Cardiac muscle cell (in vitro differentiated cells and primary cell): ENCODE measurements at regions not wholly inside any gene's neighbourhood (a gene's known extent, or its start where the extent isn't known, plus 50 kb on each side); places are given as distances from the start of the nearest gene placed in this dataset.

Experiments used
- DNase-seq, 2 donors: peaks; one replicate each; pipeline versions ENCODE4 v3.0.0 to v3.0.0-alpha.2; 2010 to 2017; ENCODE audit warnings: low read depth in 1 of 2, low spot score in 1 of 2
- H3K27ac ChIP-seq: fragments of 200-600 bp; sonication (generic); 2 replicates; pipeline ENCODE4 v1.5.1; 2016
- H3K27me3 ChIP-seq: fragments of 200-600 bp; sonication (generic); 2 replicates; pipeline ENCODE4 v1.6.0; 2016; ENCODE audit warnings: control low read depth
- H3K36me3 ChIP-seq: fragments of 200-600 bp; sonication (generic); 2 replicates; pipeline ENCODE4 v1.5.1; 2016; ENCODE audit warnings: control low read depth
- H3K4me1 ChIP-seq: fragments of 200-600 bp; sonication (generic); 2 replicates; pipeline ENCODE4 v1.8.1; 2017; ENCODE audit warnings: low read depth, mild to moderate bottlenecking, mixed run types
- H3K4me3 ChIP-seq: fragments of 200-600 bp; sonication (generic); 2 replicates; pipeline ENCODE4 v1.5.1; 2016; ENCODE audit warnings: mild to moderate bottlenecking
- H3K9me3 ChIP-seq: fragments of 200-600 bp; sonication (generic); 2 replicates; pipeline ENCODE4 v1.5.1; 2017; ENCODE audit warnings: low read depth, mild to moderate bottlenecking, control low read depth
- TF ChIP-seq, protein P1 (sequence below): IDR thresholded peaks from 2 replicates; pipeline ENCODE4 v1.5.1; 2012; ENCODE audit warnings: low read depth, mild to moderate bottlenecking, low read length

DNA sequence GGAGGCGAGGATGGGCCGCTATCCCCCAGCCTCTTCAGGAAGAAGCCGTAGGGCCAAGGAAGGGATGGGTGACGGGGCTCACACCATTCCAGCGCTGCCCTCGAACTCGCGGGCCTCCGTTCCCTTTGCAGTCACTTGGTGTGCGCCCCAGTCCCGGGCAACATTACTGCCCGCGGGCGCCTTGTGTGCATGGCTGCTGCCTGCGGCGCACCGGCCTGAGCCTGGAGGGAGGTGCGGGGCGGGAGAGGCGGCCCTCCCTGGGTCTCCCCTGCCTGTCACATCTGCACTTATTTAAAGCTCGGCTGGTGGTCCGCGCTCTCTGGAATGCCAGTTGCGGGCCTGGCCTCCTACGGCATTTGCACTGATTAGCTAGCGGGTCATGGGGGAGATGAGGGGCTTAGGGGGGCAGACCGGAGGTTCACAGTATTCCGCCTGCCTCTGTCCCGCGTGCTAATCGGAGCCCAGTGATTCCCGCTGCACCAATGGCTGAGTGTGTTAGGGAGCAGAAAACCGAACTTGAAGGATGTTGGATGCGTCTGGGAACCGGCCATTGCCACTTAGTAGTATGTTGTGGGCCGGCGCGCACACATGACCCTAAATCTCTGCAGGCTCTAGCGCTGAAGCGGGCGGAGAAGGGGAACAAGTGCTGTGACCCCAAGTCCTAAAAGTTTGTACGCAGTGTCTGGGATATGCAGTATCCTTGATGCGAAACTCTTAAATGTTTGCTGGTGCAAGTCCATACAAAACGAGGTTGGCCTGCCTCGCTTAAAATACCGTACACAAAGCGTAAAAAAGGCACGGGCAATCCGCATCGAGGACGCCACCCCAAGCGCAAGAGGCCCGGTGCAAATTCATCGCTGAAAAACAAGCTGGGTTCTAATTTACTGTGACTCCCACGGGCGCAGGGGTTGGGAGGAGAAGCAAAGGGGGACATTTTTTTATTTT is 161.2 kb upstream of the SIX2 start:
- H3K27ac ChIP-seq, result no peak overlapping the region
- H3K27me3 ChIP-seq, result peaks cover 88% of the 10 kb centered on the region
- no peaks in the 10 kb centered on the region for H3K36me3 ChIP-seq
- peaks cover 4% of the 10 kb centered on the region for H3K4me1 ChIP-seq
- H3K4me3 ChIP-seq, result peak overlapping the region; percentile 41
- H3K9me3 ChIP-seq, result no peaks in the 10 kb centered on the region
- peak in 1 of 2 donors; percentile 34 for DNase-seq
- TF ChIP-seq, protein P1, sequence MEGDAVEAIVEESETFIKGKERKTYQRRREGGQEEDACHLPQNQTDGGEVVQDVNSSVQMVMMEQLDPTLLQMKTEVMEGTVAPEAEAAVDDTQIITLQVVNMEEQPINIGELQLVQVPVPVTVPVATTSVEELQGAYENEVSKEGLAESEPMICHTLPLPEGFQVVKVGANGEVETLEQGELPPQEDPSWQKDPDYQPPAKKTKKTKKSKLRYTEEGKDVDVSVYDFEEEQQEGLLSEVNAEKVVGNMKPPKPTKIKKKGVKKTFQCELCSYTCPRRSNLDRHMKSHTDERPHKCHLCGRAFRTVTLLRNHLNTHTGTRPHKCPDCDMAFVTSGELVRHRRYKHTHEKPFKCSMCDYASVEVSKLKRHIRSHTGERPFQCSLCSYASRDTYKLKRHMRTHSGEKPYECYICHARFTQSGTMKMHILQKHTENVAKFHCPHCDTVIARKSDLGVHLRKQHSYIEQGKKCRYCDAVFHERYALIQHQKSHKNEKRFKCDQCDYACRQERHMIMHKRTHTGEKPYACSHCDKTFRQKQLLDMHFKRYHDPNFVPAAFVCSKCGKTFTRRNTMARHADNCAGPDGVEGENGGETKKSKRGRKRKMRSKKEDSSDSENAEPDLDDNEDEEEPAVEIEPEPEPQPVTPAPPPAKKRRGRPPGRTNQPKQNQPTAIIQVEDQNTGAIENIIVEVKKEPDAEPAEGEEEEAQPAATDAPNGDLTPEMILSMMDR, result no peak

DNA sequence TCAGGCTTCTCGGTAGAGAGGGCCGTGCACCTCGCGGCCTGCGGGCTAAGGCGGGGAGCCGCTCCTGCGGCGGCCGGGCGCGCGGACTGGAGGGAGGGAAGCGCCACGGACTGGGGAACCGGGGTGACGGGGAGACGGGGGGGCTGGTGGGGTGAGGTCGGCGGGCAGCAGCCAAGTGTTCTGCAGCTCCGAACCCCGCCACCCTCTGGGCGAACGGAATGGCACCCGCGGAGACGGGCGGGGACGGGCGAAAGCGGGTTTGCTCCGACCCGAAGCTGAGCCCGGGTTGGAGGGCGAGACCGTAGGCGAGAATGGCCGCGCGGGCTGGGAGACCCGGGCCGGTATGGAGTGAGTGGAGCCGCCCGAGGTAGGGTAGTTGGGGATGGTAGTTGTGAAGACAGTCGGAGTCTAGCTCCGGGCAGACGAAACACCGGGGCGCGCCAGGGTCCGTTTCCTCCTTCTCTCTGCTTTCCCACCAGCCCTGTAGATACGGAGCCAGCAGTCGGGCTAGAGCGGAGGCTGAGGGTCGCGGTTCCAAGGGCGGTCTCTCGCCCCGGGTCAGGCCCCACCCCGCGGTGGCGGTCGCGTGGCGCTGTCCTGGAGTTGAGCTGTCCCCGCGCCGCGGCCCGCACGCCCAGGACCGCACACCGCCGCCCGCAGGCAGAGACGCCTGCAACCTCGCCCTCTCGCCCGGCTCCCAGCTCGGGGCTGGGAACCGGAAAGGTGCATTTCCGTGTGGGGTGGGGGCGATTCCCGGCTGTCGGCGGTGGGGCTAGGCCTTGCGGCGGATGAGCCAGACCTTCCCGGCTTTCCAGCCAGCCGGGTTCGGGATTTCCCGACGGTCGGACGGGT is 160.3 kb upstream of the SIX2 start:
- TF ChIP-seq, protein P1, result no peak
- peak; percentile 51 to 52 for DNase-seq
- no peaks in the 10 kb centered on the region for H3K9me3 ChIP-seq
- H3K4me3 ChIP-seq, result peak overlapping the region; percentile 41
- H3K4me1 ChIP-seq, result peaks cover 4% of the 10 kb centered on the region
- no peak overlapping the region for H3K27ac ChIP-seq
- no peaks in the 10 kb centered on the region for H3K36me3 ChIP-seq
- peaks cover 92% of the 10 kb centered on the region for H3K27me3 ChIP-seq

DNA sequence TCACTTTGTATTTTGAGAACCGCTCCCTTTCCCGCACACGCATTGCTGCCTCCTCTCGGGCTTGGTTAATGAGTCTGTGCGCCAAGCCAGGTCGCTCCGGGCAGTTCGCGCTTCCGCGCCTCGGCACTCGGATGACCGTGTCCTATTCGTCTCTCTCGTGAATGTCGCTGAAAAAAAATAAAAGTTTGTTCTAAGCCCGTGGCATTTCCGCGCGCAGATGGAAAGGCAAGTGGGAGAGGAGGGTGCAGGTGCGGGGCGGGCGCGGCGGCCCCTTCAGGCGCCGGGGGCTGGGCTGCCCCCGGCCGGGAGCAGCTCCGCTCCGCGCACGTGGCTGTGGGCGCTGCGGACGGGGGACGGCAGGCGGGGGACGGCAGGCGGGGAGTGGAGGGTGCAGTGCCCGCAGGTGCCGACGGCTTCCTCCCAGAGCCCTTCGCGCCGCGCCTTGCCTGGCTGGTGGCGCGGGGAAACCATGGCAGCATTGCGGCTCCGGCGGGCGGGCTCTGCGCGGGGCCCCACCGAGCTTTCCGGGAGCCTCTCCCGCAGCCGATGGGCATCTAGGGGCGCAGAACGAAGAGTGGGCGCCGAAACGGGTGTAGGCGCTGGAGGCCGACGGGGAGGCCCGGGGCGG is 159.6 kb upstream of the SIX2 start:
- H3K36me3 ChIP-seq, result no peaks in the 10 kb centered on the region
- no peak overlapping the region for H3K27ac ChIP-seq
- peaks cover 4% of the 10 kb centered on the region for H3K4me1 ChIP-seq
- DNase-seq, result peak; percentile 32 to 47
- H3K27me3 ChIP-seq, result peaks cover 99% of the 10 kb centered on the region
- H3K9me3 ChIP-seq, result no peaks in the 10 kb centered on the region
- peak overlapping the region; percentile 41 for H3K4me3 ChIP-seq
- TF ChIP-seq, protein P1, result no peak

DNA sequence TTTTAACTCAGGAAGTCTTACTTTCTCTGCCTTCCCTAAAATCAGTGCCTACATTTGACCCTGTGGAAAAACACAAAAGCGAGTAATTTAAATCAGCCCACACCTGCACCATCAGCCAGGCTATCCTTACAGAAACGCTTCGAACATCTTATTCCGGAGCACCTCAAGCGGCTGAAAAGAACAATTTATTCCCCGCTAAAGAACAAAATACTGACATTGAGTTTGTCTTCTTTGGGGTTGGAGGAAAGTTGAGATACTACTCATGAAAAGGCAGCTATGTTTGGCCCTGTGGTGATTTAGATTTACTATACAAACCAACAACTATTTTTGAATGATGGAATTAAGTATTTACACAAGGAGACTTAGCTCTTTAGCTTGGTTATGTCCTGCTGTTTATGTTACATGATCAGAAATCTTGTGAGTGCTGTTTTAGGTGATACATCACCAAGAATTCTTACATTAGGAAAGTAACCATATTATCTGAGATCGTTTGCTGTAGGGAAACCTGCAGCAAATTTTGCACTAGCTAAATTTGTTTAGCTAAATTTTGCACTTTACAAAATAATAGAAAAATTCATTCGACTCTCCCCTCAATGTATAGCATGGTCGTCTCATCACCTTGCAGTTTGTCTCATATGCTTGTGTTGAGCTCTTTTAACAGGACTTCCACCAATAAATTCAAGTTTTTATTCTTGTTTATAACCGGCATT is 158.8 kb upstream of the SIX2 start:
- Histone ChIP-seq H3K9me3 (no peaks in the 10 kb centered on the region), H3K4me3 (no peak overlapping the region), H3K27ac (no peak overlapping the region), H3K27me3 (peaks cover 99% of the 10 kb centered on the region), H3K4me1 (peaks cover 4% of the 10 kb centered on the region), H3K36me3 (no peaks in the 10 kb centered on the region)
- no peak for DNase-seq
- TF ChIP-seq, protein P1, result no peak
